A673 (cell line): ENCODE measurements at regions not wholly inside any gene's neighbourhood (a gene's known extent, or its start where the extent isn't known, plus 50 kb on each side); places are given as distances from the start of the nearest gene placed in this dataset.
"Not testable (repeated sequence)": the region's sequence is repeated elsewhere in the genome, so short reads cannot be mapped to it uniquely, and the experiment has no call there.

Experiments
- EZH2 ChIP-seq: fragments of 200-600 bp; sonication (generic); IDR thresholded peaks from 2 replicates; pipeline ENCODE4 v1.6.1; 2017; ENCODE audit warnings: borderline replicate concordance, low read depth, mild to moderate bottlenecking, mixed read lengths, antibody characterized with exemption, low read length; ENCODE audit not compliant: poor library complexity, severe bottlenecking
- TF ChIP-seq, protein P1 (sequence below): fragments of 300-800, 200-600 bp; sonication (generic); conservative IDR thresholded peaks from 2 replicates; pipeline ENCODE4 v1.5.1; 2017; ENCODE audit warnings: low read depth, mild to moderate bottlenecking, antibody characterized with exemption, low read length, moderate library complexity, mixed read lengths

DNA sequence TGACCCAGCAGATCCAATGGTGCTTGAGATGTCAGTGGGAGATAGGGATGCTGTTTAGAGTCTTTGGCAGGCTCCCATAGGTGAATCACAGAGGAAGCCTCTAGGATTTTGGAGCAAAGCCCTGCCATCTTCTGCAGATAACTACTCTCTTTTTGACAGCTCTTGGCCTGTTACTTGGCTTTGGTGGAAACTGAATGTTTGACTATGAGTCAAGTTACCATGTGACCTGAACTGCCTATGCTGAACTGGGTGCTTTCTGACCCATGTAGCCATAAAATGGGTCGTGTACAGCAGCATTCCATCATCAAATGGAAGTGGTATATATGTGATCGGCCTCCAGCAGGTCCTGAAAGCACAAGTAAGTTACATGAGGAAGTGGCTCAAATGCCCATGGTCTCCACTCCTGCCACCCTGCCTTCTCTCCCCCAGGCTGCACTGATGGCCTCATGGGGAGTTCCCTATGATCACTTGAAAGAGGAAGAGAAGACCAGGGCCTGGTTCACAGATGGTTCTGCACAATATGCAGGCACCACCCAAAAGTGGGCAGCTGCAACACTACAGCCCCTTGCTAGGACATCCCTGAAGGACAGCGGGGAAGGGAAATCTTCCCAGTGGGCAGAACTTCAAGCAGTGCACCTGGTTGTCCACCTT, 105.6 kb upstream of the ZC3H12A start:
- TF ChIP-seq, protein P1, sequence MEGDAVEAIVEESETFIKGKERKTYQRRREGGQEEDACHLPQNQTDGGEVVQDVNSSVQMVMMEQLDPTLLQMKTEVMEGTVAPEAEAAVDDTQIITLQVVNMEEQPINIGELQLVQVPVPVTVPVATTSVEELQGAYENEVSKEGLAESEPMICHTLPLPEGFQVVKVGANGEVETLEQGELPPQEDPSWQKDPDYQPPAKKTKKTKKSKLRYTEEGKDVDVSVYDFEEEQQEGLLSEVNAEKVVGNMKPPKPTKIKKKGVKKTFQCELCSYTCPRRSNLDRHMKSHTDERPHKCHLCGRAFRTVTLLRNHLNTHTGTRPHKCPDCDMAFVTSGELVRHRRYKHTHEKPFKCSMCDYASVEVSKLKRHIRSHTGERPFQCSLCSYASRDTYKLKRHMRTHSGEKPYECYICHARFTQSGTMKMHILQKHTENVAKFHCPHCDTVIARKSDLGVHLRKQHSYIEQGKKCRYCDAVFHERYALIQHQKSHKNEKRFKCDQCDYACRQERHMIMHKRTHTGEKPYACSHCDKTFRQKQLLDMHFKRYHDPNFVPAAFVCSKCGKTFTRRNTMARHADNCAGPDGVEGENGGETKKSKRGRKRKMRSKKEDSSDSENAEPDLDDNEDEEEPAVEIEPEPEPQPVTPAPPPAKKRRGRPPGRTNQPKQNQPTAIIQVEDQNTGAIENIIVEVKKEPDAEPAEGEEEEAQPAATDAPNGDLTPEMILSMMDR: not testable (repeated sequence)
- not testable (repeated sequence) for TF ChIP-seq EZH2
